Body of pancreas (tissue), 4 donors: ENCODE measurements at regions not wholly inside any gene's neighbourhood (a gene's known extent, or its start where the extent isn't known, plus 50 kb on each side); places are given as distances from the start of the nearest gene placed in this dataset.

Source experiments
- ATAC-seq: fragments of 150-250 bp; one replicate; pipeline ENCODE4 v1.9.1; 2016
- DNase-seq, 4 donors: peaks; one replicate each; pipeline ENCODE4 v3.0.0-alpha.2; 2019
- H3K27ac ChIP-seq, 4 donors: fragments of 200-600 bp; sonication (generic); 1 replicate in 3 of 4; 2 replicates in 1 of 4; pipeline versions ENCODE4 v1.5.1 to v1.6.1; 2016 to 2019; ENCODE audit warnings: mild to moderate bottlenecking in 1 of 4, mixed read lengths in 1 of 4, moderate library complexity in 1 of 4
- H3K27me3 ChIP-seq, 2 donors: fragments of 200-600 bp; sonication (generic); one replicate each; pipeline ENCODE4 v1.6.0; 2016; ENCODE audit warnings: mild to moderate bottlenecking in 1 of 2
- H3K36me3 ChIP-seq, 2 donors: fragments of 200-600 bp; sonication (generic); replicated peaks in 1 of 2; 2 replicates each; pipeline ENCODE4 v1.5.1; 2016; ENCODE audit warnings: low read depth in 2 of 2; ENCODE audit not compliant: insufficient read depth in 1 of 2
- H3K4me1 ChIP-seq: fragments of 200-600 bp; sonication (generic); one replicate; pipeline ENCODE4 v1.6.0; 2016
- H3K4me3 ChIP-seq, 2 donors: fragments of 200-600 bp; sonication (generic); 1 replicate in 1 of 2; 2 replicates in 1 of 2; pipeline ENCODE4 v1.5.1; 2016 to 2019
- H3K9me3 ChIP-seq, 3 donors: fragments of 200-600 bp; sonication (generic); 1 replicate in 2 of 3; 2 replicates in 1 of 3; pipeline ENCODE4 v1.5.1; 2016
- POLR2A ChIP-seq, 3 donors: fragments of 450-650 bp; IDR thresholded peaks; one replicate each; pipeline ENCODE4 v1.6.1; 2016; ENCODE audit warnings: antibody characterized with exemption in 3 of 3, mild to moderate bottlenecking in 2 of 3
- WGBS, 2 donors: methylation state at CpG; one replicate each; pipeline ENCODE4 v1.1.5; 2017; 5-methylcytosine and 5-hydroxymethylcytosine counted together
- intact Hi-C: fragments of 100-400 bp; cut with DNase I; formaldehyde crosslinking; loops from one replicate; pipeline ENCODE4 v1.15.1; 2023
- TF ChIP-seq, protein P1 (sequence below), 7 experiments: fragments of 450-650 bp in 4 of 7; fragments of 200-600 bp in 3 of 7; sonication (generic) in 3 of 7; IDR thresholded peaks; one replicate each; pipeline ENCODE4 v1.5.1; 2016 to 2019; ENCODE audit warnings: antibody characterized with exemption in 7 of 7

DNA sequence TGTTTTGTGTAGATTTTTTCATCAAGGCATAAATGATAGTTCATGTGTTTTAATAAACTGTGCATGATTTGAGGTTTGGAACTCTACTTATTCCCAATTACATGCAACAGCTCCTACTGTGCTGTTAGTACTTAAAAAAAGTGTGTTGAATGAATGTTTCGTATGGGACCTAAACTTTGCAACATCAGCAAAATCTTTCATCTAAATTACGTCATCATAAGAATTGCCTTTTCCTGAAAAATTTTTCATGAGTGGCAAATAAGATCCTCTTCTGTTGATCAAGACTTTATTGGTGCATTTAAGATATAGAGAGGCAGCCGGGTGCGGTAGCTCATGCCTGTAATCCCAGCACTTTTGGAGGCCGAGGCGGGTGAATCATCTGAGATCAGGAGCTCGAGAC lies 826.1 kb downstream of the SEMA5A start:
- intact Hi-C loops = no loop called here
- Histone ChIP-seq H3K27ac (no peak overlapping the region), H3K36me3 (no peaks in the 10 kb centered on the region), H3K9me3 (no peaks in the 10 kb centered on the region), H3K4me1 (no peaks in the 10 kb centered on the region), H3K27me3 (no peaks in the 10 kb centered on the region), H3K4me3 (no peak overlapping the region)
- ATAC-seq (no peak), DNase-seq (no peak)
- no peak for TF ChIP-seq POLR2A (IDR thresholded peaks at IDR 0.05)
- TF ChIP-seq, protein P1, sequence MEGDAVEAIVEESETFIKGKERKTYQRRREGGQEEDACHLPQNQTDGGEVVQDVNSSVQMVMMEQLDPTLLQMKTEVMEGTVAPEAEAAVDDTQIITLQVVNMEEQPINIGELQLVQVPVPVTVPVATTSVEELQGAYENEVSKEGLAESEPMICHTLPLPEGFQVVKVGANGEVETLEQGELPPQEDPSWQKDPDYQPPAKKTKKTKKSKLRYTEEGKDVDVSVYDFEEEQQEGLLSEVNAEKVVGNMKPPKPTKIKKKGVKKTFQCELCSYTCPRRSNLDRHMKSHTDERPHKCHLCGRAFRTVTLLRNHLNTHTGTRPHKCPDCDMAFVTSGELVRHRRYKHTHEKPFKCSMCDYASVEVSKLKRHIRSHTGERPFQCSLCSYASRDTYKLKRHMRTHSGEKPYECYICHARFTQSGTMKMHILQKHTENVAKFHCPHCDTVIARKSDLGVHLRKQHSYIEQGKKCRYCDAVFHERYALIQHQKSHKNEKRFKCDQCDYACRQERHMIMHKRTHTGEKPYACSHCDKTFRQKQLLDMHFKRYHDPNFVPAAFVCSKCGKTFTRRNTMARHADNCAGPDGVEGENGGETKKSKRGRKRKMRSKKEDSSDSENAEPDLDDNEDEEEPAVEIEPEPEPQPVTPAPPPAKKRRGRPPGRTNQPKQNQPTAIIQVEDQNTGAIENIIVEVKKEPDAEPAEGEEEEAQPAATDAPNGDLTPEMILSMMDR (IDR thresholded peaks at IDR 0.05) = no peak
- WGBS, 2 donors = 93% methylated on average over 7 of the region's 7 CpGs

DNA sequence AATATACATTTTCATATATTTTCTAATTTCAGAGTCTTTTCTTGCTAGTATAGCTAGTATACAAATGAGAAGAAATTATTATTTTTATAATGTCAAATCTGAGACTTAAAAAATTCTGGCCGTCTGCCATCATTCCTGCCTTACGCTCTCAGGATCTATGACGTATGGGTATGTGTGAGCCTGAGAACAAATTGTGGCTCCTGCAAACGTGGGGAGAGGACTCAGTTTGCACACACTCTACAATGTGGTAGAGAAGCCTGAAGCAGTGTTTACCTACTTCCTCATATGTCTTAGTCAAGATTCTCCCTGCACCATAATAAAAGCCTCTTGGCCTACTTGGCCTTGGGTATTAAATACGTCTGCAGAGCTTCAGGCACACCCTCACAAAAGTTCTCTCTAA lies 825.4 kb downstream of the SEMA5A start:
- intact Hi-C loops = no loop called here
- H3K36me3 ChIP-seq = no peaks in the 10 kb centered on the region
- ATAC-seq = no peak
- H3K4me1 ChIP-seq = no peaks in the 10 kb centered on the region
- no peak for DNase-seq
- TF ChIP-seq, protein P1 (IDR thresholded peaks at IDR 0.05) = no peak
- TF ChIP-seq POLR2A (IDR thresholded peaks at IDR 0.05) = no peak
- WGBS, 2 donors = 53 to 55% methylated on average over 5 of the region's 5 CpGs
- no peak overlapping the region for H3K4me3 ChIP-seq
- no peaks in the 10 kb centered on the region for H3K9me3 ChIP-seq
- H3K27me3 ChIP-seq = no peaks in the 10 kb centered on the region
- no peak overlapping the region for H3K27ac ChIP-seq

DNA sequence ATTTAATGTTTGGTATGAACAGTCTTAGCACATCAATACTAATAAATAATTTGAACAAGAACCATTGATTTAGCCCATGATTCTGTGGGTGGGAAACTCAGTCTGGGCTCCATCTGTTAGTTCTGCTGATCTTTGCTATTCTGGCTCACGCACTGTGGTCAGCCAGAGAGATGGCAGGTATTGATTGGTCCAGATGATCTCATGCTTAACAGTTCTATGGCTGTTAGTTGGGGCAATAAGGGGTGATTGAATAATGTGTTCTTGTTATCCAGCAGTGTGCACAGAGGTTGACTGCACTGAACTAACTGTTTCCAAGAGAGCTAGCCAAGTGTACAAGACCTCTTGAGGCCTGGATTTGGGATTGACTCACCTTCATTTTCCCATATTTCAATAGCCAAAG lies 824.3 kb downstream of the SEMA5A start:
- Histone ChIP-seq H3K4me1 (no peaks in the 10 kb centered on the region), H3K9me3 (no peaks in the 10 kb centered on the region), H3K27me3 (no peaks in the 10 kb centered on the region), H3K27ac (no peak overlapping the region), H3K36me3 (no peaks in the 10 kb centered on the region), H3K4me3 (no peak overlapping the region)
- intact Hi-C loops = no loop called here
- ATAC-seq (peak; percentile 83), DNase-seq (peak in 2 of 4 donors; percentile 9 to 23)
- TF ChIP-seq, protein P1 (IDR thresholded peaks at IDR 0.05) = no peak
- no peak for TF ChIP-seq POLR2A (IDR thresholded peaks at IDR 0.05)
- WGBS, 2 donors = 13 to 32% methylated on average over 1 of the region's 1 CpG

DNA sequence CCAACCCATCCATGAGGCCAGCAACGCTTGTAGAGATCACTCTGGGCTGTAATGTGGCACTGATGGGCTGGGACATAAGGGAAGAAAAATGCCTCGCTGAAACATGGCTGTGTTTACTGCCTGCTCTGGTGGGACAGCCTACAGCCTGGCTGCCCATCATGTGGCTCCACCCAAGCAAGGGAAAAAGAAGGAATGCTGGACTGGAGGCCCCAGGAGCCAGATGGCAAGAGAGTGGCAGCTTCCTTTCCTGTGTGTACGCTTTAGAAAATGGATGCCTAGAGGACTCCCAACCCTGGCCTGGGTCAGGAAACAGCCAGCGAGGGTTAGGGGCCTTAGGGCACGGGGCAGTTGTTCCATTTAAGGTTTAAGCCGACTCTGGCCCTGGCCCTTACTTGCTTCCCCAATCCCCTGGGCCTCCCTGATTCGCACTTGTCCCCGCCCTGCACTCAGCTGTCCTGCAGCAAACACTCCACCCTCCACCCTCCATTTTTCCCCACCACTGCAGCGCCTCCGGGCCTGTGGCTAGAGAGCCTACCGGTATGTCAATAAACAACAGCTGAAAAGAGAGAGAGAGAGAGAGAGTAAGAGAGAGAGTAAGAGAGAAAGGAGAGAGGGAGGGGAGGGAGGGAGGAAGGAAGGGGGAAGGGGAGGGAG lies 819.4 kb downstream of the SEMA5A start:
- Histone ChIP-seq H3K4me3 (no peak overlapping the region), H3K9me3 (peaks cover 0 to 5% (median 0%) of the 10 kb centered on the region in 3 donors), H3K27me3 (no peaks in the 10 kb centered on the region), H3K36me3 (no peaks in the 10 kb centered on the region), H3K27ac (no peak overlapping the region), H3K4me1 (no peaks in the 10 kb centered on the region)
- TF ChIP-seq, protein P1 (IDR thresholded peaks at IDR 0.05) = no peak
- no peak for TF ChIP-seq POLR2A (IDR thresholded peaks at IDR 0.05)
- DNase-seq (no peak), ATAC-seq (no peak)
- WGBS, 2 donors = 79 to 89% methylated on average over 11 of the region's 11 CpGs
- intact Hi-C loops = no loop called here

DNA sequence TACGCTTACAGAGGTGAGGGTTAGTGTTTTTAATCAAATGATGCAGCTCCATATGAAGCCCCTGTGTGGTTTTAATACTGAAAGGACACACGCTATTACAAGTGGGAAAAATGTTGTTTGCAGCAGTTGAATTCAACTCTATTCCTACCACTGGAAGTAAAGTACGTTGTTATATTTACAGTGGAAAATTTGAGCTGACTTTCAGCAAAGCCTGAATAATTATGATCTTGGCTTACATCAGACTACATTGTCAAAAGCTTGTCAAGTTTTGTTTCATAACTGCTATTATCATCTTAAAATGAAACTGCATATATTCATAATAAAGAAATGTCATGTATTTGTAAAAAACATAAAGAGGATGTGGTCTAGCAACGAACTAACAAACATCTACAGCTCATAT lies 818.5 kb downstream of the SEMA5A start:
- no peaks in the 10 kb centered on the region for H3K36me3 ChIP-seq
- H3K4me1 ChIP-seq = no peaks in the 10 kb centered on the region
- intact Hi-C loops = no loop called here
- ATAC-seq (no peak), DNase-seq (no peak)
- no peak overlapping the region for H3K4me3 ChIP-seq
- H3K27me3 ChIP-seq = no peaks in the 10 kb centered on the region
- no peak for TF ChIP-seq POLR2A (IDR thresholded peaks at IDR 0.05)
- TF ChIP-seq, protein P1 (IDR thresholded peaks at IDR 0.05) = no peak
- peaks cover 0 to 5% (median 0%) of the 10 kb centered on the region in 3 donors for H3K9me3 ChIP-seq
- H3K27ac ChIP-seq = no peak overlapping the region
- 65 to 67% methylated on average over 4 of the region's 4 CpGs for WGBS, 2 donors
